GM12864 (cell line): ENCODE measurements at regions not wholly inside any gene's neighbourhood (a gene's known extent, or its start where the extent isn't known, plus 50 kb on each side); places are given as distances from the start of the nearest gene placed in this dataset.

ENCODE experiments used
- DNase-seq: peaks from one replicate; pipeline ENCODE4 v3.0.0-alpha.2; 2011; ENCODE audit warnings: low read depth
- H3K4me3 ChIP-seq: 2 replicates; pipeline ENCODE4 v1.5.1; 2011; ENCODE audit warnings: mild to moderate bottlenecking, low read depth, low read length, control low read depth
- CTCF ChIP-seq: IDR thresholded peaks from 2 replicates; pipeline ENCODE4 v1.5.1; 2011; ENCODE audit warnings: low read depth, mild to moderate bottlenecking, moderate library complexity, low read length, control low read depth, inconsistent platforms; ENCODE audit errors: missing control alignments

- no peak for DNase-seq
- TF ChIP-seq CTCF, result no peak
- H3K4me3 ChIP-seq, result no peak overlapping the region
Observed at GRCh38 chr15:58295637-58296215, 136.1 kb upstream of the LIPC start.

- no peak for DNase-seq
- H3K4me3 ChIP-seq, result no peak overlapping the region
- TF ChIP-seq CTCF, result no peak
Observed at GRCh38 chr15:58296276-58296675, 135.5 kb upstream of the LIPC start.

- DNase-seq, result no peak
- no peak overlapping the region for H3K4me3 ChIP-seq
- no peak for TF ChIP-seq CTCF
Observed at GRCh38 chr15:58297639-58298038, 134.2 kb upstream of the LIPC start.

- no peak overlapping the region for H3K4me3 ChIP-seq
- no peak for TF ChIP-seq CTCF
- no peak for DNase-seq
Observed at GRCh38 chr15:58298879-58299850, 132.6 kb upstream of the LIPC start.

- no peak overlapping the region for H3K4me3 ChIP-seq
- TF ChIP-seq CTCF, result no peak
- DNase-seq, result no peak
Observed at GRCh38 chr15:58302832-58303231, 129.0 kb upstream of the LIPC start.

GRCh38 chr15:58303236-58303635 is 128.6 kb upstream of the LIPC start:
- TF ChIP-seq CTCF, result no peak
- no peak for DNase-seq
- no peak overlapping the region for H3K4me3 ChIP-seq
